Nephron (organoid): ENCODE measurements at regions not wholly inside any gene's neighbourhood (a gene's known extent, or its start where the extent isn't known, plus 50 kb on each side); places are given as distances from the start of the nearest gene placed in this dataset.

Source experiments
- H3K27ac Mint-ChIP-seq, 3 experiments: 2 replicates each; pipeline ENCODE4 v1.8.0; 2020; ENCODE audit warnings: mixed read lengths in 3 of 3, mild to moderate bottlenecking in 2 of 3, moderate library complexity in 1 of 3
- H3K27me3 Mint-ChIP-seq: 2 replicates; pipeline ENCODE4 v1.8.0; 2021; ENCODE audit warnings: low read depth, mild to moderate bottlenecking, moderate library complexity, mixed read lengths
- H3K36me3 Mint-ChIP-seq: 2 replicates; pipeline ENCODE4 v1.8.0; 2020; ENCODE audit warnings: low read depth, mixed read lengths
- H3K4me1 Mint-ChIP-seq: 2 replicates; pipeline ENCODE4 v1.8.0; 2020; ENCODE audit warnings: mixed read lengths
- H3K4me3 Mint-ChIP-seq, 3 experiments: 2 replicates each; pipeline ENCODE4 v1.8.0; 2020; ENCODE audit warnings: mild to moderate bottlenecking in 3 of 3, mixed read lengths in 3 of 3, moderate library complexity in 2 of 3
- H3K9me3 Mint-ChIP-seq: 2 replicates; pipeline ENCODE4 v1.8.0; 2020; ENCODE audit warnings: mixed read lengths
- TF ChIP-seq, protein P1 (sequence below), 3 experiments: fragments of 200-600 bp; sonication (generic); IDR thresholded peaks; one replicate each; pipeline ENCODE4 v1.5.0; 2021; ENCODE audit warnings: antibody characterized with exemption in 3 of 3; ENCODE audit not compliant: unreplicated experiment in 3 of 3

DNA sequence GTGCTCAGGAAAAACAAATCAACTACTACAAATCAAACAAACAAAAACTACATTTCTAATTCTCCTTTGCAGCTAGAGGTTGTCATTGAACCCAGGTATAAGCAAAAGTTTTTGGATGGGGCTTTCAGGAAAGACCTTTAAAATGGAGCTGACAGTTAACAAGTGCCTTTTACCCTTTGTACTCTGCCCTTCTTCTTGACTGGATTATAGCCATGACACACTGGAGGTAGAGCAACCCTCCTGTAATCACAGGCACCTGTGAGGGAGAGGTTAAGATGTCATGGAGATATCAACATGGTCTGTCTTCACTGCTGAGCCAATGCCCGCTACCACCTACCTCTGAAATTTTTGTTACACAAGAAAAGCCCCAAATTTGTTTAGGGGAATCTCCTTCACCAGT is 100.0 kb upstream of the GLS start:
- no peak overlapping the region for H3K27ac Mint-ChIP-seq
- no peak overlapping the region for H3K4me3 Mint-ChIP-seq
- no peaks in the 10 kb centered on the region for H3K36me3 Mint-ChIP-seq
- H3K4me1 Mint-ChIP-seq = peaks cover 1% of the 10 kb centered on the region
- TF ChIP-seq, protein P1, sequence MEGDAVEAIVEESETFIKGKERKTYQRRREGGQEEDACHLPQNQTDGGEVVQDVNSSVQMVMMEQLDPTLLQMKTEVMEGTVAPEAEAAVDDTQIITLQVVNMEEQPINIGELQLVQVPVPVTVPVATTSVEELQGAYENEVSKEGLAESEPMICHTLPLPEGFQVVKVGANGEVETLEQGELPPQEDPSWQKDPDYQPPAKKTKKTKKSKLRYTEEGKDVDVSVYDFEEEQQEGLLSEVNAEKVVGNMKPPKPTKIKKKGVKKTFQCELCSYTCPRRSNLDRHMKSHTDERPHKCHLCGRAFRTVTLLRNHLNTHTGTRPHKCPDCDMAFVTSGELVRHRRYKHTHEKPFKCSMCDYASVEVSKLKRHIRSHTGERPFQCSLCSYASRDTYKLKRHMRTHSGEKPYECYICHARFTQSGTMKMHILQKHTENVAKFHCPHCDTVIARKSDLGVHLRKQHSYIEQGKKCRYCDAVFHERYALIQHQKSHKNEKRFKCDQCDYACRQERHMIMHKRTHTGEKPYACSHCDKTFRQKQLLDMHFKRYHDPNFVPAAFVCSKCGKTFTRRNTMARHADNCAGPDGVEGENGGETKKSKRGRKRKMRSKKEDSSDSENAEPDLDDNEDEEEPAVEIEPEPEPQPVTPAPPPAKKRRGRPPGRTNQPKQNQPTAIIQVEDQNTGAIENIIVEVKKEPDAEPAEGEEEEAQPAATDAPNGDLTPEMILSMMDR (IDR thresholded peaks at IDR 0.05; ENCODE audit: unreplicated experiment in 3 of 3) = no peak
- H3K9me3 Mint-ChIP-seq = peaks cover 28% of the 10 kb centered on the region
- no peaks in the 10 kb centered on the region for H3K27me3 Mint-ChIP-seq

DNA sequence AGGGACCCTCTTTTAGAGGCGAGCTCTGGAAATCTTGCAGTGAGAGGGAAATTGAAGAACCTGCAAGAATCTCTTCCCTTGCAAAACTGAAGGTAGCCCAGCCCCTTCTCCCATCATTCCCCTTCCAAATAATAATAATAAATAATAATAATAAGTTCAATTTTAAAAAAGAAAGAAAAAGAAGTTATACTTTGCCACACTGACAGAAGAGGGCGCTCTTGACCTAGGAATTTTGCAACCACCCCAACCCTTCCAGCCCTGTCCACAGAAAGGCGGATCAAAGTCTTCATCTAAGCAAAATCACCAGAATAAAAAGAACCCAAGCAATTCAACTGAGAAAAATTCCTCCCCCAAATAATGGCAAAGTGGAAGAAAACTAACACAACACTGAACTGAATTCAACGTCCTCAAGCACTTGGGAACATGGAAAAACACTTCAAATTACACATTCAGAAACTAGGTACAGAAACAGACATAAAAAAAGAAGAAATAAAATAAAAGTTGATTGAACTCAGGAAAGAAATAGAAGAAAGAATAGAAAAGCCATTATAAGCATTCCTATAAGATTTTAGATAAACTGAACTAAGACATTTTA is 98.9 kb upstream of the GLS start:
- Mint-ChIP-seq H3K4me3 (no peak overlapping the region), H3K4me1 (peaks cover 10% of the 10 kb centered on the region), H3K27ac (peak overlapping the region in 1 of 3 experiments; percentile 35), H3K36me3 (no peaks in the 10 kb centered on the region), H3K27me3 (no peaks in the 10 kb centered on the region), H3K9me3 (peaks cover 20% of the 10 kb centered on the region)
- TF ChIP-seq, protein P1 (IDR thresholded peaks at IDR 0.05; ENCODE audit: unreplicated experiment in 3 of 3) = peak; percentile 46 to 65 (median 53)

DNA sequence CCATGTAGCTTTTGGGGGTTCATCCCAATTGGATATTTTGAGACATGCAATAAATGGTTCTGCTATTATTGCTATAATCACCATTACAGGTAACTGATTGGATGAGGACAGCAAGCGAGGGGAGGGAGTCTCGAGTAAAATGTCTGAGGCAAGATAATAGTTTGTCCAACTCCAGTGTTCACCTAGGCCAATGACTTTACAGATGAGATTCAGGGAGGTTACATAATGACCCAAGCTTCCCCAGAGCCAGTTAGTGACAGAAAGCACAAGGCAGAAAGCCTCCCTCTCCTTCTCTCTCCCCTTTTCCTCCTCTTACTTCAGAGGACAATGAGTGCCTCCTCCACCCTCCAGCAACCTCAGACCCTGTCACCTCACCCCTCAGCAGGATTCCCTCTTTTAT is 98.4 kb upstream of the GLS start:
- TF ChIP-seq, protein P1 (IDR thresholded peaks at IDR 0.05; ENCODE audit: unreplicated experiment in 3 of 3) = no peak
- Mint-ChIP-seq H3K9me3 (peaks cover 18% of the 10 kb centered on the region), H3K36me3 (no peaks in the 10 kb centered on the region), H3K4me1 (peaks cover 12% of the 10 kb centered on the region), H3K4me3 (no peak overlapping the region), H3K27me3 (no peaks in the 10 kb centered on the region), H3K27ac (no peak overlapping the region)

DNA sequence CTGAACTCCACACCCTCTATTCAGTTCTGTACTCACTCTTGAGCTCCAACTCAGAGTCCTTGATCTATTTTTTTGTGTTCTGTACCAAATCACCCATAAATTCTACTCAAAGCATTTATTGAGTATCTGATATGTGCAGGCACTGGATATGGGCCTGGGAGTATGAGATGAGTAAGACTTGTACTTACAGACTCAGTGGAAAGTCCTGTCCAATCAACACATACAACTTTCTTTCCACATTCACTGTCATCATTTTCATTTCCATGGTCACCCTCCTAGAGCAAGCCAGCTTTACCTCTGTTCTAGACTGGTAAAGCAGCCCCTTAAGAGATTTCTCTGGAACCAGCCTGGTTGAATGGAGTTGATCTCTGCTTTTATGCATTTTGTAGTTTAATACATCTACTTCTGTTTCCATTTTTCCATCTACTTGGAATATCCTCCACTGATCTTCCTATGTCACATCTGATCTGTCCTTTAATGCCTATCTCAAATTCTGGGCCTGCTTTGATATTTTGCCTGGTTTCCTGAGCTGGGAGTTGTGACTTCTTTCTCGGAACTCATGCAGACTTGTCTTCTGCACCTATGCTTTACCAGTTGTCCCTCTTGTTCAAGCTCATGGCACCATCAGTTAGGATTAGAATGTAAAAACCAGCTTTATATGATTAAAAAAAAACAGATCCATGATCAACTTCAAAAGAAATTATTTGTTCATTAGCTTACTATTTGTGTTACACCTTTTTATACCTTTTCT is 96.9 kb upstream of the GLS start:
- Mint-ChIP-seq H3K27me3 (no peaks in the 10 kb centered on the region), H3K9me3 (peaks cover 18% of the 10 kb centered on the region), H3K4me3 (no peak overlapping the region), H3K4me1 (peaks cover 18% of the 10 kb centered on the region), H3K36me3 (no peaks in the 10 kb centered on the region), H3K27ac (no peak overlapping the region)
- TF ChIP-seq, protein P1 (IDR thresholded peaks at IDR 0.05; ENCODE audit: unreplicated experiment in 3 of 3) = no peak

DNA sequence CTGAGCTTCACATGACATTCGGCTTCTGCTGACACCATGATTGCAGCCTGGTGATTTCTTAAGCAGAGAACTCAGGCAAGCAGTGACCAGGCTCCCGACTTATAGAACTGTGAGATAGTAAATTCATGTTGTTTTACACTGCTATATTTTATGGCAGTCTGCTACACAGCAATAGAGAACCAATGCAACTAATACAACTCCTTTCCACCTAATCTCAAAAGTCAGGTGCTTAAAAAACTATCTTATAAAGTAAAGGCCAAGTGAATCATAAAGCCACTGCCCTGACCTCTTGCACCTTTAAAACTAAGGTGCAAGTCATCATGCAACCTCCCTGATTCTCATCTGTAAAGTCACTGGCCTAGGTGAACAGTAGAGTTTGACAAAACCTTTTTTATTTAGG is 95.3 kb upstream of the GLS start:
- Mint-ChIP-seq H3K4me1 (peaks cover 30% of the 10 kb centered on the region), H3K27me3 (no peaks in the 10 kb centered on the region), H3K4me3 (no peak overlapping the region), H3K27ac (peak overlapping the region in 1 of 3 experiments; percentile 73), H3K36me3 (no peaks in the 10 kb centered on the region), H3K9me3 (peaks cover 13% of the 10 kb centered on the region)
- TF ChIP-seq, protein P1 (IDR thresholded peaks at IDR 0.05; ENCODE audit: unreplicated experiment in 3 of 3) = no peak
